HG03354 (cell line): ENCODE measurements at regions not wholly inside any gene's neighbourhood (a gene's known extent, or its start where the extent isn't known, plus 50 kb on each side); places are given as distances from the start of the nearest gene placed in this dataset.
"Not testable (repeated sequence)": the region's sequence is repeated elsewhere in the genome, so short reads cannot be mapped to it uniquely, and the experiment has no call there.

Experiments used
- ATAC-seq: cut with Tn5 transposase; IDR thresholded peaks from one replicate; pipeline ENCODE4 v1.9.1; 2021; ENCODE audit warnings: mild to moderate bottlenecking; ENCODE audit not compliant: unreplicated experiment, poor library complexity, severe bottlenecking

DNA sequence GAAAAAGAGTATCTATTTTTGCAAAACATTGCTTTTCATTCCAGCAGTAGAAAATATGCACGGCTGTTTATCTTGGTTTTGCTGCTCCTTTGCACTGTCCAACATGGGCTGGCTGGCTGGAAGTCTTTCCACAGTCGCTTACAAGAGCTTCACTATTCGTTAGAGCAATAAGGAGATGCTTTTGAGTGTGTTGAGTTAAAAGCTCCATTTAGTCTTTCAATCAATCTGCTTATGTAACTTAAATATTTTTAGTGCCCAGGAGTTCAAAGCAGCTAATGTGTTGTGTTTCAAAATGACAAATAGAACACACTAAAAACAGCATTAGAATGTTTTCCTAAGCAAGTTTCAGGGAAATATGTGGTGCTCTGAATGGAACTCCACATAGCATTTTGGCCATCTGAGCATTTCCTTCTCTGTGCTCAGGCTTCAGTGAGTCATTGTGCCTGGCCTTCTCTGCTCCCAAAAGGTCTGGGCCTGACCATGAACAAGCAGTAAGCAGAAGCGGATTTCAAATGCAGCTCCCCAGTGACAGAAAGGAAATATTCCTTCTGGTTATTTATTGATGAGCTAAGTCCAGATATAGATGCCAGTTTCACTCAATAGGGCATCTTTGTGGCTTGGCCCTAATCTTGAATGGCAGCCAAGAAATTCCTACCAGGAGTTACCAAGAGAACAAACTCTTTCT is 580.3 kb downstream of the TENT5A start:
- ATAC-seq: no peak

DNA sequence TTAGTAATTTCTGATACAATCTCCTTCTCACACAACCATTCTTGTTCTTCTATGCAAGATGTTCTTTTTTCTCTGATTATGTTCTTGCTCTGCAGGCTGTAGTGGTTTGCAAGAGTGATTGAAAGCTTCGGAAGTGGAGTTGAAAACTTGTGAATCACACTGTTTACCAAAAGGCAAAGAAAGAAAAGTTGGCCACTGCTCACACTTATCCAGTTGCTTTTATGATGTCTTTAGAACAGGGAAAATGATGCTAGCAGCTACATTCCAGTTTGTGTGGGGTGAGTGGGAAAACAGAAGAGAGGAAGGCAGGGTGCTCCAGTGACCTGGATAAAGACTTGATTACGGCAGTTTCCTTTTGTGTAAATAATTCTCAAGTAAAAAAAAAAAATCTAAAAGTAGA is 583.3 kb downstream of the TENT5A start:
- no peak for ATAC-seq

DNA sequence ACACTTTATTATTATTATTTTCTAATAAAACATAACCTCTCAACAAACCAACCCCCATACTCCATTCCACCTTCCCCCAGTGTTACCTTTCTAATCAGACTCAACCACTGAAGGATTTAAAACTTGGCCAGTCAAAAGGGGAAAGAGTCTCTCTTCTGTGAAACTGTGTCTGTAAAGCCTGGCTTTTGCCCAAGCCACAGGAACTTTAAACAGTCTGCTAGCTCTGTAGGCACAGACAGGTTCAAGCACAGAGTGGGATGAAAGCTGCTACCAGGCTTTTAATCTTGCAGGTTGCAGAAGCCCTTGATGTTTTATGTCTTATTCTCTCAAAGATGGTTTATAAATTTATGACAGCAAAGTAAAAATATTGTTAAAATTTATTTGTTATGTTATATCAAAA is 585.7 kb downstream of the TENT5A start:
- ATAC-seq: no peak

DNA sequence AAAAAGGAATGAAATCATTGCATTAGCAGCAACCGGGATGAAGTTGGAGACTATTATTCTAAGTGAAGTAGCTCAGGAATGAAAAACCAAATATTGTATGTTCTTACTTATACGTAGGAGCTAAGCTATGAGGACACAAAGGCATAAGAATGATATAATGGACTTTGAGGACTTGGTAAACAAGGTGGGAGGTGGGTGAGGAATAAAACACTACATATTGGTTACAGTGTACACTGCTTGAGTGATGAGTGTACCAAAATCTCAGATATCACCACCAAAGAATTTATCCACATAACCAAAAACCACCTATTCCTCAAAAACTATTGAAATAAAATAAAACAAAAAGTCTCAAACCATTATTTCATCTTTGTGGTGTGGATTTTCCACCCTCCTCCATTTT is 593.5 kb downstream of the TENT5A start:
- no peak for ATAC-seq

DNA sequence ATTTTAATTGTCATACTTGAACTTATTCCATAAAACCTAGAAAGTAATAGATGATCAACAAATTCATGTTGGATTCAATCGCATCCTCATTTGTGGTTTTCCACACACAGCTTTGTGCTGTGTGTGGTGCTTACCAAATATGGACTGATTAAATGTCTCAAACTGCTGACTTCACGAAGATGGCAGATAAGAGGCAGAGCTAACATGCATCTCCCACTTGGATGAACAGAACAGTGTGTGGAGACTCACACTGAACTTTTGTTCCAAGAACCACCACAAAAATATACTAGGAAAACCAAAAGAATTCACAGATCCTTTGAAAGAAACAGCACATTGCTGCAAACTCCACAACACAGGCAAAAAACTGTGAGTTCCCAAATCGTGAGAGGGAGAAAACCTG is 603.7 kb downstream of the TENT5A start:
- ATAC-seq: no peak

DNA sequence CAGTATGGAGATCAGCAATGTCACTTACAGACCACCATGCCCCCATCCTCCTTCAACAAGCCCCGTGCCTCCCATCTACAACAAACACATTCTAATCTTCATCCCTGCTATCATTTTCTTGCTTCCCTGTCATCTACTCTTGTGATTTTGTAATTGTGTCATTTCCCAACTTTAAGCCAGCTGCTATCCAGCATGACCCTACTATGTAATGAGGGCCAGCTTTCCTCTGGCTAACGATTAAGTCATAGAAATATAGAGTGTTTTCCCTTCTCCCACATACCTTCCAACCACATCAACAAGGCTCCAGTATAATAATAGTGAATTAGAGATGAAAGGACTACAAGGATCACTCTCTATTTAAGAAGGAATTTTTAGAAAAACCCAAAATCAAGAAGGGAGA is 607.0 kb downstream of the TENT5A start:
- ATAC-seq: no peak

DNA sequence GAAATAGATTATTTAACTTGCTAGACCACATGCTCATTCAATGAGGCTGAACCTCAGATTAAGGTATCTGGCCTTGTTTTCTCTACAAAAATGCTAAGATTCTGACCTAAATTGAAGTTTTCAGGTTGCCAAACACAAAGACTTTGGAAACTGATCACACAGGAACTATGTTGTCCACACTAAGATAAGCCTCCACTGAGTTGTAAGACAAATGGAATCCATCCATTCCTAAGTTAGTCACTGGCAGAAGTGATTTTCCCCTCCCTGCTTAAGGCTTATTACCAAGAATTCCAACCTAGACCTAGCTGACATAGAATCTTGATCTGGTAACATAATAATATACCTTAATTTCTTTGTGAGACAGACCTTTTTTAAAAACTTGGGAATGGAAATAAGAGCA is 608.1 kb downstream of the TENT5A start:
- no peak for ATAC-seq

DNA sequence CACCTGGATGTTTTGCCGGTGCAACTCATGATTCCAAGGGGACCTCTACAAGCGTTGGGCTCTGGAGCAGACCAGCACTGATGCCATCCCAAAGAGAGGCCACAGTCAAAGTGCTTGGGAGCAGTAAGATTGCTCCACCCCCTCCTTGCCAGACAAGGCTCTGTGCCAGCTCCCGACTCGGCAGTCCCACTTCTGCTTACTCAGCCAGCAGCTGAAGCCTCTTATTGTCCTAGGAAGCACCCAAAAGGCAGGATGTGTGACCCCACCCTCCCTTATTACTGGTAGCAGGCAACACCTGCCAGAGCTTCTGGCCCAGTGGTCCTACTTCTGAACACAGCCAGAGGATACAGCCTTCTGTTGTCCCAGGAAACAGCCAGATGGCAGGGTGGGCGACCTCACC is 614.2 kb downstream of the TENT5A start:
- no peak for ATAC-seq

DNA sequence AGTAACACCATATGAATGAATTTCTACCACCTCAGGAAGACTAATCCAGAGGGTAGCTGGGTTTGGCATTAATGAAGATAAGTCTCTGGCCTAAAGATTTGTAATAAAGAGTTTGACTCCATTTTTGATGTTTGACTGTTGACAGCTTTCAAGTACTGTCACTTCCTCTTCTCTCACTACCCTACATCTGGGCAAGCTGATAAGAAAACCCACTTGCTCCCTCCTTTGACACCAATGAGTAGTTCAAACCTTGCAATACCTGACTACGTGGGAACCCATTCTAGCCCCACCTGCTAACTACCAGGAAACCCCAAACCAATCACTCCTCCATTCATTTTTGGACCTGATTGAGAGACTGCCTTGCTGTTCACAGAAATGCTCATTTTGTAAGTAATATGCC is 621.5 kb downstream of the TENT5A start:
- no peak for ATAC-seq

DNA sequence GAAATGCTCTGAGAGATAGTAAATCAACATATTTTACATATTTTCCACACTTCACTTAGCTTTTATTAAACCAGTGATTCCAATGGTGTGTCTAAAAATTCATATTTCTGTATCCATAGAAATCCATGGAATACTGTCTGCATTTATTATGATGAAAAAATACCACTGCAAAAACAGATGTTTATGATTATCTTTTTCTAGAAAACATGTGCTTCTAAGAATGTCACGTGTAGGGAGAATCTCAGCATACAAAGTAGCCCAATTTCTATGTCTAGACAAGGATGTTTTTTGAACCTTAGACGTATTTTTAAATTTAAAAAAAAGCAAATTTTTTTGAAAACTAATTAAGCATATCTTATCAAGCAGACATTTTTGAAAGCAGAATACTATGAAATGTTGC is 622.4 kb downstream of the TENT5A start:
- no peak for ATAC-seq

DNA sequence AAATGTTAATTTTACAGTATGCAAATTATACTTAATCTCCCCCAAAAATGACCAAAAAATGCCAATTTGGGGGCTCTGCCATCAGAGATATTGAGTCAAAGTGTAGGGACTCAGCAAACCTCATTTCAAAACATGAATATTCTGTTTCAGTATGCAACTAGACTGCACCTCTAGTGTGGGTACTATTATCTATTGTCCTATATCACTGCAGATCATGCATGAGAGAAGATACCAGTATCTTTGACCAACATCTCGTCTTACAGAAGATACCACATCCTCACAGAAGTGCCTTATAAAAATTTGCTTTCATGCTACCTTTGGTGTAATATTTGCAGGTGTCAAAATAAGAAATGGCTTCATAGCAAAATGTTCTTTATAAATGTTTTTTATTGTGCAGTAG is 623.8 kb downstream of the TENT5A start:
- ATAC-seq: no peak

DNA sequence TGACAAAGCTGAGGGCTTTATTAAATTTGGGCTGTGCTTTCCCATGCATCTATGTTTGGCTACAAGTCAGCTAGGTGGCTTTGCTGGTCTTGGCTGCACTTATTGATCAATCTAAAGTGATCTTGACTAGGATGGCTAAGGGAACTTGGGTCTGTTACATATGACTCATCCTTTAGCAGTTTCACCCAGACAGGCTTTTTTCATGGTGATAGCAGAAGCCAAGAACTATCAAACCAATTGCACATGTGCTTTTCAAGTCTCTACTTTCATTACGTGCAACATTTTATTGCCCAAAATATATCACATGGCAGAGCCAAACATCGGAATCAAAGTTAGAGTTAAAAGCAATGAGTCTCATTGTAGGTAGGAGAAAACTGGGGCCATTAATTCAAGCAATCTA is 626.3 kb downstream of the TENT5A start:
- ATAC-seq: no peak

DNA sequence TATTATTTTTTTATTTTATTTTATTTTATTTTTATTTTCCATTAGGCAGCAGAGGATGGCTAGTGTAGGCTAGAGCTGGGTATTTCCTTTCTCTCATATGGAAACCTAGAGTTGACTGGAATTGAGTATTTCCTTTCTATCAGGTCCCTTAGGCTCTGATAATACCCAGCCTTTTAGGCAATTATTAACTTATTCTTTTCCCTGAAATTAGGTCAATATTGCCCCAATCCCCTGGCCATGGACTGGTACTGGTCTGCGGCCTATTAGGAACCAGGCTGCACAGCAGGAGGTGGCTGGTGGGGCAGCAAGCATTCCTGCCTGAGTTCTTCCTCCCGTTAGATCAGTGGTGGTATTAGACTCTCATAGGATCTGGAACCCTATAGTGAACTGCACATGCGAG is 632.2 kb downstream of the TENT5A start:
- no peak for ATAC-seq

DNA sequence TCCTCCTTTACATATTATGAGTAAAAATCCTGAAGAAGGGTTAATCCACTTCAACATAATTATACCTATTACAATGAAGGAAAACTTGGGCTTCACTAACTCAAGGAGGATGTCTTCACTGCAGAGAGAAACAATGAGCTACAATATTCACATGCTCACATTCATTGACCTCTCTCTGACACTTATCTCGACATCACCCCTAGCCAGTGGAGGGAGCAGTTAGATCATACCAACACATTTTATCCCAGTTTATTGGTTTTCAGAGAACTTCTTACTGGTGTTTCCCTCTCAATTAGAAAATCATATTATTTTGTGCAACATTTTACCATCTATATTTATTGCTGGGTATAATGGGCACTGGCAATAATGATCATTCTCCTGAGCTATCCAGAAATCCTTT is 646.5 kb downstream of the TENT5A start:
- no peak for ATAC-seq

DNA sequence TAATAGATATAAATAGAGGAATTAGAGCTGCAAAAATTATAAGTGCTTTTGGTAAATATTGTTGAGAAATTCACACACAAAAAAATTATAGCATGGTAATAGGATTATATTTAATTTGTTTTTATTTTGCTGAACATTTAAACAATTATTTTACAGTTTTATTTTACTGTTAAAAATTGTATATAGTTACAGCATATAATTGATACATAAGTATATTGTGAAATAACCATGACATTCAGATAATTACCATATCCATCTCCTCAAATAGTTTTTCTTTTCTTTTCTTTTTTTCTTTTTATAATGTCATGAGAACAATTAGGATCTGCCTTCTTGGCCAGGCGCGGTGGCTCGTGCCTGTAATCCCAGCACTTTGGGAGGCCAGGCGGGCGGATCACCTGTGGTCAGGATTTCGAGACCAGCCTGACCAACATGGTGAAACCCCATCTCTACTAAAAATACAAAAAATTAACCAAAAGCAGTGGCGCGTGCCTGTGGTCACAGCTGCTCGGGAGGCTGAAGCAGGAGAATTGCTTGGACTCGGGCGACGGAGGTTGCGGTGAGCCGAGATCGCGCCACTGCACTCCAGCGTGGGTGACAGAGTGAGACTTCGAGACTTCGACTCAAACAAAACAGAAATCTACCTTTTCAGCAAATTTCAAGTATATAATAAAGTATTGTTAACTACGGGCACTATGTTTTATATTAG is 654.2 kb downstream of the TENT5A start:
- ATAC-seq: no peak

DNA sequence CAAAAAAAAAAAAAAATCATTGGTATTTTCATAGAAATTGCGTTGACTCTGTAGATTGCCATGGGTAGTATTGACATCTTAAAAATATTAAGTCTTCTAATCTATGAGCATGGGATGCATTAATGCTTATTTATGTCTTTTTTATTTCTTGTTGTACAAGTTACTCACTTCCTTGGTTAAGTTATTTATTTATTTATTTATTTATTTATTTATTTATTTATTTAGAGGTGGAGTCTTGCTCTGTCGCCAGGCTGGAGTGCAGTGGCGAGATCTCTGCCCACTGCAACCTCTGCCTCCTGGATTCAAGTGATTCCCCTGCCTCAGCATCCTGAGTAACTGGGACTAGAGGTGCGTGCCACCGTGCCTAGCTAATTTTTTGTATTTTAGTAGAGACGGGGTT is 656.0 kb downstream of the TENT5A start:
- not testable (repeated sequence) for ATAC-seq

DNA sequence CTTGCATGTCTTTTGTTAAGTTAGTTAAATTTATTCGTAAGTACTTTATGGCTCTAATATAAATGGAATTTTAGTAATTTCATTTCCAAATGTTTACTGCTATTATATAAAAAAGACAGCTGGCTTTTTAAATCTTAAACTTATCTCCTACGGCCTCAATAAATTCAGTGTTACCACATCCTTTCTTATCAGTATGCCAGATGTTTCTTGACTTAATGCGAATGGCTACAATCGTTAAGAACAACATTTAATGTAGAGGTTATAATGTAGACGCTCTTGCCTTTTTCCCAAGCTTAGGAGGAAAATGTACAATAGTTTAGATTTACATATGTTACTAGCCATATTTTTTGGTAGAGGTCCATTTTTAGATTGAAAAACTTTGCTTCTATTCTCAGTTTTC is 659.4 kb downstream of the TENT5A start:
- no peak for ATAC-seq

DNA sequence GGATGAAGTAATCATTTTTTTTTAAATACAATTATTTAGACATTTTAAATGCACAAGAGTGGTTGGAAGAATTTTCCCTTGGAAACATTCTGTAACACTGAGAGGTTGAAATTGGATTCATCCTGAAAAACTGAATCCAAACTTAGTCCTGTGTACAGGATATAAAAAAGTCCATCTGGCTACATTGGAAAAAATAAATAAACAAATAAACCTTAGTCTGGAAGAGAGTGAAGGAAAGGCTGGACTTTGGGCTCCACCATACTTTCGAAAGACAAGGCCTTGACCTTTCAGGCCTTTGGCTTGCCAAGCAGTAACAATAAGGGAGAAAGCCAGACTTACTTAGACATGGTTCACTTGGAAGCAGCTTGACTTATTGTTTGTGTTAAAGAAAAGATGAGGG is 664.3 kb downstream of the TENT5A start:
- ATAC-seq: no peak

DNA sequence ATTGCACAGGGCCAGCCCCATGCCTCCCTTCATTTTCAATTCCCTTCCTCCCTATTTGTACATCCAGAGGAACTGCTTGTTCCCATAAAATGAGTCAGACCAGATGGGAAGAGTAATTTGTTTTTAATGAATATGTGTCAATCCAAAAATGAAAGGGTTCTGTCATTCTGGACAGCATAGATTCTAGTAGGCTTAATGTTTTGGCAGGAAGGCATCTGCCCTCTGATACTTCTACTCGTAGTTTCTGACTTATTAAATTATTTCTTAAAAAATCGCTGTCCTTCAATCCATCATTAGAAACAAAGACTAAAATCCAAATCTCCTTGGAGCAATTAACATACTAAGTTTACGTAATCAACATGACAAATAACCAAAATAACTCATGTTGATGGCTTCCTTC is 665.5 kb downstream of the TENT5A start:
- no peak for ATAC-seq

DNA sequence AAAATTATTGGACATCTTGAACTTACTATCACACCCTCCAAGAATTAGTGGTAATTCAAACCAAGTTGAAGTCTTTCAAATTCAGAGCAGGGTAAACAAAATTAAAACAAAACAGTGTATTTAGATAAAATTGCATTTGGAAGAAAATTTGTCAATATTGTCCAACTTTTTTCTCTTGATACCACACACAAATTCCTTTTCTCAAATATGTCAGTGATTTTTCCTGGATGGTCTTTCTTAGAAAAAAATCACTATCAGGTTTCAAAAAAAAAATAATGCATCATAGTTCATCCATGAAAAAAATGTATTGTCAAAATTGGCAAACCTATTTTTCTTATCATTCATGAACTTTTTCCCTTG is 667.1 kb downstream of the TENT5A start:
- ATAC-seq: no peak

DNA sequence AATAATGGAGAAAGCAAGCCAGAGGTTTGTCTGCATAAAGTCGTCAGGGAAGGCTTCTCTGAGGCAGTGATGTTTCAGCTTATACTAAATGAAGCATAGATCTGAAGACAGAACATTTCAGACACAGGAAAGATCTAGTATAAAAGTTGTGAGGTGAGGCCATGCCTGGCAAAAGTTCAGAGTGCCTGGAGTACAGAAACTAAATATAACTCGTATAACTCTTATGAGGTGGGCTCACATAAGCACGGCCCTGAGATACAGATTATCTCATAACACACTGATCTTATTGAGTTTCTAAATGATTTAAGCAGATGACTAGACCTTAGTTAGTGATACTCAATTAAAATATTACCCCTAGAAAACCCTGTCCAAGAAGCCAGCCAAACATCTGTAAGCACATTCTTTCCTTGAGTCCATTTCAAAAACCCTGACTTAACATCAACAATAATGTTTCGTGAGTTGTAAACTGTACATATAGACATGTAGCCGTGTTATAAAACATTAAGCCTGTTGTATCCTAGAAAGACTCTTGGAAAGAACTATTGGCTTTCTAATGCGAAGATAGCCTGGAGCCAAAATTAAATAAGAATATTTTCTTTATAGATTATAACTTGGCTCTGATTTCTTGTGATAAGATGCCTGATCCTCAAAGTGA is 667.6 kb downstream of the TENT5A start:
- no peak for ATAC-seq
